ENCODE measurements at regions not wholly inside any gene's neighbourhood (a gene's known extent, or its start where the extent isn't known, plus 50 kb on each side); places are given as distances from the start of the nearest gene placed in this dataset.

DNA sequence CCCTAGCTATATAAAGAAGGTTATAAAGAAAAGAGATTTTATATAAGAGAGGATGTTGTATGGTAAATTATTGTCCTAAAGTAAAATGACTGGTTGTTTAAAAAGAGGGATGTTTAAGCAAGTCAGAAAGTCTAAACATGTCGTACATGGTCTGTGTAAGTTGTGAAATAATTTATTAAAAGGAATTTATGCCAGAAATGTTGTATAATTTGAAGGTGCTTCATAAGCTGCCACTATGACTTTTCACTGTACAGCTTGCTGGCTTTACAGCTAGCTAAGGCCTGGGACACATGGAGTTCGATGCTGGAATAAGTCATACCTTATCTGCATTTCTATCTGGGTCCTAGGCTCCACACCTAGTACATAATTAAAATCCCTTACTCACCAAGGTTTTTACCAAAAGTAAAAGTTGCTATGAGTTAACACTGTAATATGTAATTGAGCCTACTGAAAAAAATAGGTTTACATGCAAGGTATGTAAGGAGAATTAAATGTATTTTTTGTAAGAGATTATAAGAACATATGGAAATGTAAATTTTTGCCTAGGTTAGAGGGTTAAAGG lies 59.0 kb upstream of the EDEM3 start:
- DNase-seq, result peak; percentile 25

DNA sequence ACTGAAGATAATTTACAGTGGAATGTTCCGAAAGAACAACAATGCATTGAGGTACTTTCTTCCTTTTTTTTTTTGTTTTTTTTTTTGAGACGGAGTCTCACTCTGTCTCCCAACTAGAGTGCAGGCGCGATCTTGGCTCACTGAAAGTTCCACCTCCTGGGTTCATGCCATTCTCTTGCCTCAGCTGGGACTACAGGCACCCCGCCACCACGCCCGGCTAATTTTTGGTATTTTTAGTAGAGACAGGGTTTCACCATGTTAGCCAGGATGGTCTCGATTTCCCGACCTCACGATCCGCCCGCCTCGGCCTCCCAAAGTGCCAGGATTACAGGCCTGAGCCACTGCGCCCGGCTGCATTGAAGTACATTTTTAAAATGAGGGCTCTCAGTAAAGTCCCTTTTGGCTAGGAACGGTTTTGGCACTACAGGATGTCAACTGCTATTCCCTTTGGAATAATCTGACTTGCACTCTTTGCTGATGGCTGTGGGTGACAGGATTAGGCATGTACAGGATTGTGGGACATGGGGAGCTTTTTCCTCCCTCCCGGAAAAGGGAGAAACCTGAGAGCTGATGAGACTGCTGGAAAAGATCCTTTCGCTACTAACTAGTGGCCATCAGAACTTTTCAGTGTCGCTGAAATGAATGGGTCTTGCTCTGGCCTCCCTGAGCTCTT lies 56.9 kb upstream of the EDEM3 start:
- DNase-seq, result no peak

DNA sequence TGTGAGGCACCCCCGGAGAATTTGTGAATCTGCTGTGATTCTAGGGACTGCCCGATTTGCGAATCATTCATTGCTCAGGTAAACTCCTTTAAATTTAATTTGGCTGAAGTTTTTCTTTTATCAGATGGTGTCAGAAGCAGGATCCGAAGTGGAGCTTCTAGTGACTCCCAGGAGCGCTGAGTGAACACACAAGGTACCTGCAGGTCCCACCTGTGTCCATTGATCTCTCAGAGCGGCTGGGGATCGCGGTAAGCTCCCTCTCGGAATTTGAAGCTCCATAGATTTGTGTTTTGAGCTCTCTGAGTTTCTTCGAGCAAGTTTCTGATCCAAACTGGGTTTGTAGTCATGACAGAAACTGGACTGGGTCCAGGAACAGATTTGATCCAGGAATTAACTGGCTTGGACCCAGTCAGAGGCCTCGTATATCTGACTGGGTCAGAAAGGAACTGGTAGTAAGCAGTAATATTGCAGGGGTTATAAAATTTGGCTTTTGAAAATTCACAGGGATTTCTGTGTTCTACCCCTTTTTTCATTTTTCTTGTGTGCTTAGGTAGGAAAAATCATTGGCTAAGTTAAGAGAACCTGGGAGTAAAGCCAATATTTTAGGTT lies 56.2 kb upstream of the EDEM3 start:
- DNase-seq, result no peak

DNA sequence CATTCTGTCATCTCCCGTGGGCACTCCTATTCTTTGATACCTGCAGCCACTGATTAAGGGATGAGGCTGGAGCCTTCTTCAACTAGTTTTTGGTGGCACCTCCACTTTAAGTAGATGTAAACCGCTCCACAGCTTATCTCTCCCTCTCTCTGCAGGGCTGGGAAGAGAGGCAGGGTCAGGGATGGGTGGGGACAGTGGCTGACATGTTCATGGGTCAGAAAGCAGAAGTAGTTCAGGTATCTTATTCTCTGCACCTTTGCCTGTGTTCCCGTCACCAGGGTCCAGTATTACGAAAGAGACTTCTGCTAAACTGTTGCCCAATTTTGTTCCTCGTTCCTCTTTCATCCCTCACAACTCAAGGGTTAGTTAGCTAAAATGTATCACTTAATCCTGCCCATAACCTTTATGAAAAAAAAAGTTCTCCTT lies 51.7 kb upstream of the EDEM3 start:
- no peak for DNase-seq

DNA sequence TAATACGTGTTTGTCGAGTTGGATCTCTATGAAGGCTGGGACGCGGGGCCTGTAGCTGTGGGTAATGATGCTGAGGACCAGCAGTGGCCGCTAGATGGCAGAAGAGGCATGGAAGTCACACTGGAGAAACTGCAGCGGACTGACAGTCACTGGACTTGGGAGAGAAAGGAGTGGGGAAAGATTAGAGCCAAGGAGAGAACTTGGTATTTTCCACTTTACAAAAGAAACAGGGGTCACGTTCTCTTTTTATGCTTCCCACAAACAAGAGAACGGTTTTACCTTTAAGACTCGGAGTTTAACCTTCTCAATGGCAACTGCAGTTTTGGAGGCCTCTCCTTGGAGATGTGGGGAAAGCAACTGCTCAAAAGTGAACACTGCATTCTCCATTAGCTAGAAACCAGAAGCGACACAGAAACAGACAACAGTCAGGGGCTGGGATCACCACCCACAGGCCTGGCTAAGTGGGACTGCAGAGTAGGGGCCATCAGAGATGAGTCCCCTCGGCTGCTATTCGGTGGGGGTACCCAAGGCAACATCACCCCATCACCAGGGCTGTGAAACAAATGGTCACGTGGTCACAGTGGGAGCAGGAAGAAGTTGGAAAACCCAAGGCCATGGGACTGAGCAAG lies 51.1 kb upstream of the EDEM3 start:
- peak; percentile 80 for DNase-seq

All from fibroblast of skin of right biceps (primary cell).